Heart left ventricle (tissue), 16 donors: ENCODE measurements at regions not wholly inside any gene's neighbourhood (a gene's known extent, or its start where the extent isn't known, plus 50 kb on each side); places are given as distances from the start of the nearest gene placed in this dataset.

Source experiments
- ATAC-seq, 4 donors: fragments of 200-7000 bp; cut with Tn5 transposase; one replicate each; pipeline ENCODE4 v1.9.1; 2020 to 2022; ENCODE audit warnings: moderate library complexity in 4 of 4, mild to moderate bottlenecking in 3 of 4, moderate number of reproducible peaks in 1 of 4
- DNase-seq, 5 donors: peaks; one replicate each; pipeline ENCODE4 v3.0.0-alpha.2; 2020
- H3K27ac ChIP-seq, 12 donors: fragments of 200-600 bp; sonication (generic) in 4 of 12; one replicate each; pipeline versions ENCODE4 v1.5.0 to v1.8.0; 2016 to 2022; ENCODE audit warnings: mild to moderate bottlenecking in 2 of 12
- H3K27me3 ChIP-seq, 9 donors: fragments of 200-600 bp; sonication (generic) in 2 of 9; one replicate each; pipeline versions ENCODE4 v1.5.1 to v1.8.0; 2016 to 2022; ENCODE audit warnings: mild to moderate bottlenecking in 3 of 9
- H3K36me3 ChIP-seq, 9 donors: fragments of 200-600 bp; sonication (generic) in 2 of 9; one replicate each; pipeline versions ENCODE4 v1.5.0 to v1.8.0; 2018 to 2022; ENCODE audit warnings: mild to moderate bottlenecking in 2 of 9
- H3K4me1 ChIP-seq, 12 donors: fragments of 200-600 bp; sonication (generic) in 4 of 12; one replicate each; pipeline versions ENCODE4 v1.5.0 to v1.8.0; 2016 to 2022; ENCODE audit warnings: mild to moderate bottlenecking in 3 of 12
- H3K4me3 ChIP-seq, 12 donors: fragments of 200-600 bp; sonication (generic) in 4 of 12; one replicate each; pipeline versions ENCODE4 v1.5.0 to v1.8.0; 2017 to 2022; ENCODE audit warnings: mild to moderate bottlenecking in 9 of 12, moderate library complexity in 4 of 12
- H3K9me3 ChIP-seq, 12 donors: fragments of 200-600 bp; sonication (generic) in 4 of 12; one replicate each; pipeline versions ENCODE4 v1.5.0 to v1.8.0; 2016 to 2022; ENCODE audit warnings: mild to moderate bottlenecking in 1 of 12
- POLR2A ChIP-seq, 2 donors: fragments of 450-650 bp; IDR thresholded peaks; one replicate each; pipeline ENCODE4 v1.6.1; 2017; ENCODE audit warnings: antibody characterized with exemption in 2 of 2, mild to moderate bottlenecking in 2 of 2, moderate library complexity in 2 of 2
- WGBS, 4 donors: extraction: QIAGEN DNeasy Blood & Tissue Kit in 2 of 4; methylation state at CpG; one replicate each; pipeline versions ENCODE4 v1.1.5 to v1.1.7; 2013 to 2018; 5-methylcytosine and 5-hydroxymethylcytosine counted together
- intact Hi-C, 10 donors: fragments of 100-400 bp; cut with DNase I; formaldehyde crosslinking; loops; one replicate each; pipeline versions ENCODE4 v1.11.1 to v1.14.2; 2022
- TF ChIP-seq, protein P1 (sequence below), 12 donors: fragments of 200-600 bp; sonication (generic) in 4 of 12; IDR thresholded peaks; one replicate each; pipeline versions ENCODE4 v1.5.0 to v1.8.0; 2018 to 2022; ENCODE audit warnings: antibody characterized with exemption in 12 of 12, mild to moderate bottlenecking in 5 of 12
- donor health status: ischemic (EF 13 %, LVEDD 7.1; RV severe dilation, severe dysfunction).
- donor health status: healthy with polysubstance abuse.
- donor health status: DM: no; HTN: yes; CAD: no.
- donor health status: DM: no; HTN: no; CAD: no.
- donor health status: ischemic (EF 25% LVEDD 6.9; RV normal size, moderate dysfunction).
- donor health status: ischemic (EF 25% LVEDD 5.7; RV mildly dilated, moderate dysfunction).
- donor health status: healthy.
- donor health status: DM: yes; HTN: yes; CAD: no.
- donor health status: ischemic (EF 35%, LVEDD 5.7; RV mildly dilated, moderate dysfunction).
- donor health status: nonischemic (EF 11% LVEDD 7.7; RV severe dilation, severe dysfunction).
- donor health status: DM: yes; HTN: yes; CAD: no.
- donor health status: PGD.
- donor health status: ischemic (EF 29% LVEDD 5.4; RV normal size, mild dysfunction).
- donor health status: nonischemic (EF 23%, LVEDD 6.1; RV moderate dilation, normal function).

DNA sequence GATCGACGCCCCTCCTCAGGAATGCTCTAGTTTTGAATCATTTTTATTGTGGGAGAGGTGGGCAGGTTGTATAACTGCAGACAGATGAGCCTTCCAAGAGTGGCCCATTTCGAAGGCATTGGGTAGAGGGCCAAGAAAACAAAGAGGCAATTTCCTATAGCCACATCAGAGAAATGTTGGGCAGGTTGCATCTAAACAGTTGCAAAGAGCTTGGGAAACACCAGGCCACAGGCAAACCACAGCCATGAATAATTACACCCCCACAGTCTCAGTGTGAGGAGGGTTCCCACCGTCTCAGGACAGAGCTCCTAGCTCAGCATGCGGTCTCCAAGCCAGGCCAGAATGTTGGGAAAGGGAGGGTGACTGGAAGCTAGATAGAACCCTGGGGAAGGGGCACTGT lies 257.3 kb downstream of the ABHD5 start:
- TF ChIP-seq POLR2A (IDR thresholded peaks at IDR 0.05), result no peak
- TF ChIP-seq, protein P1, sequence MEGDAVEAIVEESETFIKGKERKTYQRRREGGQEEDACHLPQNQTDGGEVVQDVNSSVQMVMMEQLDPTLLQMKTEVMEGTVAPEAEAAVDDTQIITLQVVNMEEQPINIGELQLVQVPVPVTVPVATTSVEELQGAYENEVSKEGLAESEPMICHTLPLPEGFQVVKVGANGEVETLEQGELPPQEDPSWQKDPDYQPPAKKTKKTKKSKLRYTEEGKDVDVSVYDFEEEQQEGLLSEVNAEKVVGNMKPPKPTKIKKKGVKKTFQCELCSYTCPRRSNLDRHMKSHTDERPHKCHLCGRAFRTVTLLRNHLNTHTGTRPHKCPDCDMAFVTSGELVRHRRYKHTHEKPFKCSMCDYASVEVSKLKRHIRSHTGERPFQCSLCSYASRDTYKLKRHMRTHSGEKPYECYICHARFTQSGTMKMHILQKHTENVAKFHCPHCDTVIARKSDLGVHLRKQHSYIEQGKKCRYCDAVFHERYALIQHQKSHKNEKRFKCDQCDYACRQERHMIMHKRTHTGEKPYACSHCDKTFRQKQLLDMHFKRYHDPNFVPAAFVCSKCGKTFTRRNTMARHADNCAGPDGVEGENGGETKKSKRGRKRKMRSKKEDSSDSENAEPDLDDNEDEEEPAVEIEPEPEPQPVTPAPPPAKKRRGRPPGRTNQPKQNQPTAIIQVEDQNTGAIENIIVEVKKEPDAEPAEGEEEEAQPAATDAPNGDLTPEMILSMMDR (IDR thresholded peaks at IDR 0.05), result no peak
- Histone ChIP-seq H3K36me3 (no peaks in the 10 kb centered on the region), H3K9me3 (no peaks in the 10 kb centered on the region), H3K4me3 (no peak overlapping the region), H3K27ac (no peak overlapping the region), H3K27me3 (peaks cover 0 to 46% (median 0%) of the 10 kb centered on the region in 9 donors), H3K4me1 (no peaks in the 10 kb centered on the region)
- no peak for DNase-seq
- no peak for ATAC-seq
- WGBS, 4 donors, result 73 to 88% (median 76%) methylated on average over 5 of the region's 5 CpGs
- intact Hi-C loops, result no loop called here

DNA sequence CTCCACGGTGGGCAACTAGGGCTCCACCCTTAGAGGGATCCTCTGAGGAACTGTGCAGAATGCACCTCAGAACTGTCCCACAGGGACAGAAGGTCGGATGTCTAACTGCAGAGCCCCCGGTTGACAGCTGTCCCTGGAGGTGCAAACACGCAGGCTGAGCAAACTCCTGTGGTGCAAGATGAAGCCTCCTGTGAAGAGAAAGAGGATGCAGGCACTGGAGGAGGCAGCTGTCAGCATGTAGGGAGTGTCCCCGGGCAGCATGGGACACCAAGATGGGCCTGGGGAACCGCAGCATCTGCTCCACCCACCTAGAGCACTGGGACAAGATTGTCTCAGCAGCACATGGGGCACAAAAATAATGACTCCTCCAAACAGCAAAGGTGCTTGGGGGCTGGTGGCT lies 258.9 kb downstream of the ABHD5 start:
- ATAC-seq (no peak), DNase-seq (no peak)
- Histone ChIP-seq H3K36me3 (no peaks in the 10 kb centered on the region), H3K27ac (no peak overlapping the region), H3K4me1 (peaks cover 0 to 4% (median 0%) of the 10 kb centered on the region in 12 donors), H3K27me3 (peaks cover 0 to 46% (median 0%) of the 10 kb centered on the region in 9 donors), H3K4me3 (no peak overlapping the region), H3K9me3 (no peaks in the 10 kb centered on the region)
- WGBS, 4 donors, result 67 to 76% (median 70%) methylated on average over 5 to 6 of the region's 6 CpGs
- TF ChIP-seq, protein P1 (IDR thresholded peaks at IDR 0.05), result no peak
- TF ChIP-seq POLR2A (IDR thresholded peaks at IDR 0.05), result no peak
- intact Hi-C loops, result no loop called here

DNA sequence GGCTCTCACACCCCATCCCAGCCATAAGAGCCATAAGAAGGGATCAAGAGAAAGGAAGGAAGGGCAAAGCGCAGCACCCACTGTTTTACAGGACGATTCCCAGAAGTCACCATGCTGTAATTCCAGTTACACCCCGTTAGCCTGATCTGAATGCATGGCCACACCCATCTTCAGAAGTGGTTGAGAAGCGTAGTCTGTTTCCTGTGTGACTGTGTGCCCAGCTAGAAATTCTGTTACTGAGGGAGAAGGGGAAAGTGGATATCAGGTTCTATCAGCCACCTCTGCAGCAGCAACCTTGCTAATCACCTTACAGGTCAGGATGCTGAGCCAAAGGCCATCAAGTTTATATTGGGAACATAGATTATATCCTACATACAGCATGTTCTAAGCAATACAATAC lies 260.0 kb downstream of the ABHD5 start:
- H3K4me1 ChIP-seq, result peaks cover 0 to 4% (median 0%) of the 10 kb centered on the region in 12 donors
- intact Hi-C loops, result no loop called here
- no peak overlapping the region for H3K4me3 ChIP-seq
- H3K27ac ChIP-seq, result no peak overlapping the region
- DNase-seq, result no peak
- H3K27me3 ChIP-seq, result peaks cover 0 to 41% (median 0%) of the 10 kb centered on the region in 9 donors
- no peaks in the 10 kb centered on the region for H3K9me3 ChIP-seq
- 50 to 73% (median 57%) methylated on average over 4 of the region's 4 CpGs for WGBS, 4 donors
- H3K36me3 ChIP-seq, result no peaks in the 10 kb centered on the region
- no peak for ATAC-seq
- no peak for TF ChIP-seq POLR2A (IDR thresholded peaks at IDR 0.05)
- TF ChIP-seq, protein P1 (IDR thresholded peaks at IDR 0.05), result no peak

DNA sequence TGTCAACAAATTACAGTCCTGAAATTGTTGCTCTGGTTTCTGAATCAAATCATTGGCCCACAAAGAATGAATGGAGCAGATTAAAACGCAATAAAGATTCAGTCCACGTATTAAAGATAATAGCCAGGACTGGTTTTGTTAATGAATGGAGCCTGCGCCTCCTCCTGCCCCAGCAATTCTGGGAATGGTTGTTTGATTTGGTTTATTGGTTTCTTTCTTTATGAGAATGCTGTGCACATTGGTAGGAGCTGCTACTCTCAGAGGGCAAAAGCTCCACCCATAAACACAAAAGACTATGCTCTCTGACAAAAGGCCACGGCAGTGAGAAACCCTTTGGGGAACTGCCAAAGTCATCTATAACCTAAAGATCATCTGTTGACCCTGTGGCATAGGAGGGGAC lies 261.1 kb downstream of the ABHD5 start:
- no peak overlapping the region for H3K4me3 ChIP-seq
- H3K36me3 ChIP-seq, result no peaks in the 10 kb centered on the region
- peaks cover 0 to 36% (median 0%) of the 10 kb centered on the region in 9 donors for H3K27me3 ChIP-seq
- TF ChIP-seq POLR2A (IDR thresholded peaks at IDR 0.05), result no peak
- TF ChIP-seq, protein P1 (IDR thresholded peaks at IDR 0.05), result no peak
- intact Hi-C loops, result no loop called here
- H3K4me1 ChIP-seq, result peaks cover 0 to 4% (median 0%) of the 10 kb centered on the region in 12 donors
- WGBS, 4 donors, result 78 to 87% (median 86%) methylated on average over 4 of the region's 4 CpGs
- DNase-seq (no peak), ATAC-seq (no peak)
- H3K9me3 ChIP-seq, result no peaks in the 10 kb centered on the region
- H3K27ac ChIP-seq, result no peak overlapping the region
